NT2/D1 (cell line): ENCODE measurements at regions not wholly inside any gene's neighbourhood (a gene's known extent, or its start where the extent isn't known, plus 50 kb on each side); places are given as distances from the start of the nearest gene placed in this dataset.

Experiments used
- SUZ12 ChIP-seq: IDR thresholded peaks from 2 replicates; pipeline ENCODE4 v1.6.1; 2011; ENCODE audit not compliant: insufficient read length, insufficient read depth; ENCODE audit errors: extremely low read depth
- YY1 ChIP-seq: IDR thresholded peaks from 2 replicates; pipeline ENCODE4 v1.6.1; 2011; ENCODE audit not compliant: insufficient read length, insufficient read depth
- ZNF274 ChIP-seq: IDR thresholded peaks from 2 replicates; pipeline ENCODE4 v1.6.1; 2011; ENCODE audit warnings: mild to moderate bottlenecking, low read depth, low read length

DNA sequence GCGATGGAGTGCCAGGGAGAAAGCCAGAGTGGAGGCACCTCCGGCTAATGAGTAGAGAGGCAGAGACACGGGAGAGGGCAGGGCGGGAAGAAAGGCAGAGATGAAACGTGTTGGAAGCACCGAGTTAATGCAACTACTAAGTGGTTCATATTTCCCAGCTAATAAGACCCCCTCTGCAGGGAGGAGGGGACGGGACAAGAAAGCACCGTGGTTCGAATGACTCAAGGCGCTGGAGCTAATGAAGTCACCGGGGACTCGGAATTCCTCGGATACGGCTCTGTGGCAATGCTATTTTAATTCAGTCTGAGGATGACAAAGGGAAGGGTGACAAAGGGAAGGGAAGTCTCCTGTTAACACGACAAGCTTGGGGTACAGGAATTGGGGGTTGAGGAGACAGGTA is 54.5 kb upstream of the RAPGEF1 start:
- no peak for TF ChIP-seq YY1
- no peak for TF ChIP-seq SUZ12
- no peak for TF ChIP-seq ZNF274
